DND-41 (cell line): ENCODE measurements at regions not wholly inside any gene's neighbourhood (a gene's known extent, or its start where the extent isn't known, plus 50 kb on each side); places are given as distances from the start of the nearest gene placed in this dataset.

Experiments
- ATAC-seq: fragments of 200-7000 bp; cut with Tn5 transposase; 3 replicates; pipeline ENCODE4 v1.9.1; 2021; ENCODE audit warnings: low read depth; ENCODE audit not compliant: insufficient read depth
- DNase-seq: peaks from one replicate; pipeline ENCODE4 v3.0.0-alpha.2; 2020
- H2AFZ ChIP-seq: 2 replicates; pipeline ENCODE4 v1.6.0; 2012; ENCODE audit warnings: low read depth, low read length
- H3K27ac ChIP-seq: 2 replicates; pipeline ENCODE4 v1.5.1; 2012; ENCODE audit warnings: low read length, inconsistent platforms
- H3K27me3 ChIP-seq: fragments of 200-600 bp; sonication (generic); 2 replicates; pipeline ENCODE4 v1.6.0; 2012; ENCODE audit warnings: low read length, mild to moderate bottlenecking, inconsistent platforms; ENCODE audit not compliant: insufficient read depth, poor library complexity
- H3K36me3 ChIP-seq: 2 replicates; pipeline ENCODE4 v1.5.1; 2012; ENCODE audit warnings: low read length, inconsistent platforms; ENCODE audit not compliant: insufficient read depth
- H3K4me1 ChIP-seq: 2 replicates; pipeline ENCODE4 v1.5.1; 2012; ENCODE audit warnings: mild to moderate bottlenecking, low read length; ENCODE audit not compliant: insufficient read depth
- H3K4me2 ChIP-seq: 2 replicates; pipeline ENCODE4 v1.6.0; 2012; ENCODE audit warnings: mild to moderate bottlenecking, moderate library complexity, low read length, inconsistent platforms; ENCODE audit not compliant: insufficient read depth
- H3K4me3 ChIP-seq, 2 experiments: fragments of 200-600 bp in 1 of 2; shearing (Covaris generic) in 1 of 2; 2 replicates each; pipeline ENCODE4 v1.5.1; 2012 to 2016; ENCODE audit warnings: inconsistent platforms in 2 of 2, low read length in 2 of 2, mild to moderate bottlenecking in 2 of 2, low read depth in 1 of 2, moderate library complexity in 1 of 2
- H3K79me2 ChIP-seq: 2 replicates; pipeline ENCODE4 v1.6.0; 2012; ENCODE audit warnings: low read length, inconsistent platforms; ENCODE audit not compliant: insufficient read depth
- H3K9ac ChIP-seq: 2 replicates; pipeline ENCODE4 v1.6.0; 2012; ENCODE audit warnings: low read depth, mild to moderate bottlenecking, inconsistent platforms, low read length, moderate library complexity
- H3K9me3 ChIP-seq: 2 replicates; pipeline ENCODE4 v1.5.1; 2012; ENCODE audit warnings: low read length, moderate library complexity, mild to moderate bottlenecking, inconsistent platforms; ENCODE audit not compliant: insufficient read depth, severe bottlenecking
- H4K20me1 ChIP-seq: 2 replicates; pipeline ENCODE4 v1.6.0; 2012; ENCODE audit warnings: low read length; ENCODE audit not compliant: insufficient read depth
- EZH2 ChIP-seq: IDR thresholded peaks from 3 replicates; pipeline ENCODE4 v1.6.1; 2012; ENCODE audit warnings: borderline replicate concordance, low read depth, mild to moderate bottlenecking, moderate library complexity, low read length, inconsistent platforms; ENCODE audit not compliant: severe bottlenecking
- TF ChIP-seq, protein P1 (sequence below): IDR thresholded peaks from 2 replicates; pipeline ENCODE4 v1.5.1; 2012; ENCODE audit warnings: borderline replicate concordance, low read length, moderate library complexity, mild to moderate bottlenecking; ENCODE audit not compliant: poor library complexity, severe bottlenecking; ENCODE audit errors: extremely low read depth

DNA sequence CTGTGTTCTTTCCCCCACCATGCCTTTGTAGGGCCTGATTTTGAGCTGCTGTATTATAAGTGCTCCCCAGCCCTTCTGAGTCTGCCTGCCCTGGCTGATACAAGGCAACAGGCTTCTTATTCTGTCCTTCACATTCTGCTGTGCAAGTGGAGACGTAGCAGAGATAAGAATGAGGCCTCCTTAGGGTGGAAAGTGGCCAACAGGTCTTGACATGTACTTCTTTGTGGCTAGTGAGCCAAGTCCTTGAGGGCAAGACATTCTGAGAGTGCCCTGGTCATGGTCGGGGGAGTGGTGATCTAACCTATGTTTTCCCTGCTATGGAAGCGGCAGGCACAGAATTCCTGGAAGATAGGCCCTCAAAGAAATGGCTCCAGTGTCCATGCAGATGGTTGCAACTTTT, 235.7 kb upstream of the CADM1 start:
- TF ChIP-seq, protein P1, sequence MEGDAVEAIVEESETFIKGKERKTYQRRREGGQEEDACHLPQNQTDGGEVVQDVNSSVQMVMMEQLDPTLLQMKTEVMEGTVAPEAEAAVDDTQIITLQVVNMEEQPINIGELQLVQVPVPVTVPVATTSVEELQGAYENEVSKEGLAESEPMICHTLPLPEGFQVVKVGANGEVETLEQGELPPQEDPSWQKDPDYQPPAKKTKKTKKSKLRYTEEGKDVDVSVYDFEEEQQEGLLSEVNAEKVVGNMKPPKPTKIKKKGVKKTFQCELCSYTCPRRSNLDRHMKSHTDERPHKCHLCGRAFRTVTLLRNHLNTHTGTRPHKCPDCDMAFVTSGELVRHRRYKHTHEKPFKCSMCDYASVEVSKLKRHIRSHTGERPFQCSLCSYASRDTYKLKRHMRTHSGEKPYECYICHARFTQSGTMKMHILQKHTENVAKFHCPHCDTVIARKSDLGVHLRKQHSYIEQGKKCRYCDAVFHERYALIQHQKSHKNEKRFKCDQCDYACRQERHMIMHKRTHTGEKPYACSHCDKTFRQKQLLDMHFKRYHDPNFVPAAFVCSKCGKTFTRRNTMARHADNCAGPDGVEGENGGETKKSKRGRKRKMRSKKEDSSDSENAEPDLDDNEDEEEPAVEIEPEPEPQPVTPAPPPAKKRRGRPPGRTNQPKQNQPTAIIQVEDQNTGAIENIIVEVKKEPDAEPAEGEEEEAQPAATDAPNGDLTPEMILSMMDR, result no peak
- TF ChIP-seq EZH2, result no peak
- no peak for DNase-seq
- no peak for ATAC-seq
- Histone ChIP-seq H3K4me3 (no peak overlapping the region), H3K4me2 (no peak overlapping the region), H2AFZ (no peak overlapping the region), H4K20me1 (no peaks in the 10 kb centered on the region), H3K27me3 (no peaks in the 10 kb centered on the region), H3K79me2 (no peaks in the 10 kb centered on the region), H3K9ac (no peak overlapping the region), H3K4me1 (no peaks in the 10 kb centered on the region), H3K9me3 (no peaks in the 10 kb centered on the region), H3K36me3 (no peaks in the 10 kb centered on the region), H3K27ac (no peak overlapping the region)

DNA sequence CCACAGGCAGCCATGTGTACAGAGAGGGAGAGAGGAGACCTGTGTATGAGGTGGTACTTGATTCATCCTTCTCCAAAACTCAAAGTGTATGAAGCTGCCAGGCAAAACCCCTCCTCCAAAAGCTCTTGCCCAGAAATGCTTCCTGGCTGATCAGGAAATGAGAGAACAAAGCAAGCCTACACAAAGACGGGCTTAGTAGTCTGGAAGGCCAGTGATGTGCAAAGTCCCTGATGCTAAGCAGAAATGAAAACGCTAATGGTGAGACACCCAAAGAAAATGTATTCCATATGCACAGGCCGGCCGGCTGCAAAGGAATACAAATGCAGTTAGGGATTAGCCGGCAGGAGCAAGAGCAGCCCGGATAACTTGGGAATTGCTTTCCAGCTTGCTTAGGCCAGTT, 234.9 kb upstream of the CADM1 start:
- Histone ChIP-seq H3K36me3 (no peaks in the 10 kb centered on the region), H3K27me3 (no peaks in the 10 kb centered on the region), H3K4me2 (no peak overlapping the region), H3K4me3 (no peak overlapping the region), H3K79me2 (no peaks in the 10 kb centered on the region), H2AFZ (no peak overlapping the region), H4K20me1 (no peaks in the 10 kb centered on the region), H3K9ac (no peak overlapping the region), H3K4me1 (no peaks in the 10 kb centered on the region), H3K9me3 (no peaks in the 10 kb centered on the region), H3K27ac (no peak overlapping the region)
- no peak for DNase-seq
- ATAC-seq, result no peak
- TF ChIP-seq, protein P1, result no peak
- no peak for TF ChIP-seq EZH2

DNA sequence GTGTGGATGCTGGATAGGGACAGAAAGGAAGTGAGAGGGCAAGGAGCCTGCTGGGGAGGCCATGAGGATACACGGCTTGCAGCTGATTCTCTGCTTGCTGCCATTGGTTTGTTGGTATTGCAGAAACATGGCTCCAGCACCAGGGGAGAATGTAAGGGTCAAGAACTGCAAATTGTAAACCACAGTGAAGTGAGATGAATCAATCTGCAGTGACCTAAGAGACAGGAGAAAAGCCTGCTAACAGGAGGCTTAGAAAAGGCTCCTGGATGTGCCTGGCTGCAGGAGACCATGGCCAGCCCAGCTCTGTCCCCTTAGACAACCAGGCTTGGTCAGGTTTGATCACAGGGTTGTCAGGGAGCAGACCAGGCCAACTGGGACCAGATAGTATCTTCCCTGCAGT, 233.7 kb upstream of the CADM1 start:
- Histone ChIP-seq H3K4me3 (no peak overlapping the region), H3K4me2 (no peak overlapping the region)
- no peak for TF ChIP-seq EZH2
- TF ChIP-seq, protein P1, result no peak

DNA sequence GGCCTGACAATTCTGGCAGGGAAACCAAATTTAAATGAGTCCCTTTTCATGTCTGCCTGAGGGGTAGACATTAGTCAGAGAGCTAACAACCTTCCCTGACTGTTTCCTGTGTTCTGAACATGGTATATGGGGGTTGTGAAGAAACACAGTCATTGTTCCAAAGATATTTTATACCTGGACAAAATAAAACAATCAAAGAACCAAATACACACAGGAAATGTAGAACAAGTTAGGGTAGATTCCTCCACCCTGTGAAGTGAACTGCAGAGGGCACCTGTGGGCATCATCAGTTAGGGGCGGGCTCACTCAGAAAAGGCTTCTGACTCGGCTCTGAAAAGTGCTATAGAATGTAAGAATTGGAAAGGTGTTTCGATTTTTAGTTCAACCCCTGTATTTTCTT, 231.9 kb upstream of the CADM1 start:
- no peaks in the 10 kb centered on the region for H3K9me3 ChIP-seq
- ATAC-seq (no peak), DNase-seq (no peak)
- H2AFZ ChIP-seq, result no peak overlapping the region
- H3K4me2 ChIP-seq, result no peak overlapping the region
- H3K27ac ChIP-seq, result no peak overlapping the region
- H3K27me3 ChIP-seq, result no peaks in the 10 kb centered on the region
- TF ChIP-seq, protein P1, result no peak
- no peak for TF ChIP-seq EZH2
- H3K36me3 ChIP-seq, result no peaks in the 10 kb centered on the region
- H4K20me1 ChIP-seq, result no peaks in the 10 kb centered on the region
- no peak overlapping the region for H3K4me3 ChIP-seq
- H3K4me1 ChIP-seq, result no peaks in the 10 kb centered on the region
- H3K79me2 ChIP-seq, result no peaks in the 10 kb centered on the region
- no peak overlapping the region for H3K9ac ChIP-seq

More for the DNA sequence above, 233.7 kb upstream of the CADM1 start:
- ATAC-seq, result no peak
- H3K79me2 ChIP-seq, result no peaks in the 10 kb centered on the region
- no peaks in the 10 kb centered on the region for H3K9me3 ChIP-seq
- H3K4me1 ChIP-seq, result no peaks in the 10 kb centered on the region
- H3K27ac ChIP-seq, result no peak overlapping the region
- no peak for DNase-seq
- no peak overlapping the region for H2AFZ ChIP-seq
- H4K20me1 ChIP-seq, result no peaks in the 10 kb centered on the region
- H3K27me3 ChIP-seq, result no peaks in the 10 kb centered on the region
- H3K36me3 ChIP-seq, result no peaks in the 10 kb centered on the region
- no peak overlapping the region for H3K9ac ChIP-seq
